H9 (cell line): ENCODE measurements at regions not wholly inside any gene's neighbourhood (a gene's known extent, or its start where the extent isn't known, plus 50 kb on each side); places are given as distances from the start of the nearest gene placed in this dataset.

Experiments used
- DNase-seq: peaks from one replicate; pipeline ENCODE4 v3.0.0-alpha.2; 2017
- H2AFZ ChIP-seq: one replicate; pipeline ENCODE4 v1.6.1; 2013; ENCODE audit warnings: mild to moderate bottlenecking, low read length, control low read depth, moderate library complexity
- H2AK5ac ChIP-seq: 2 replicates; pipeline ENCODE4 v1.6.1; 2013; ENCODE audit warnings: low read length, control low read depth, mixed read lengths; ENCODE audit not compliant: insufficient read length
- H2BK120ac ChIP-seq: one replicate; pipeline ENCODE4 v1.6.1; 2013; ENCODE audit warnings: low read depth, mild to moderate bottlenecking, low read length, control low read depth, inconsistent platforms; ENCODE audit not compliant: poor library complexity, severe bottlenecking
- H2BK12ac ChIP-seq: 2 replicates; pipeline ENCODE4 v1.6.1; 2013; ENCODE audit warnings: low read length, control low read depth, mixed read lengths, low read depth; ENCODE audit not compliant: insufficient read length
- H2BK15ac ChIP-seq: 2 replicates; pipeline ENCODE4 v1.6.1; 2013; ENCODE audit warnings: low read depth, low read length, control low read depth
- H2BK20ac ChIP-seq: one replicate; pipeline ENCODE4 v1.6.1; 2013; ENCODE audit warnings: low read depth, mild to moderate bottlenecking, low read length, control low read depth, inconsistent platforms; ENCODE audit not compliant: poor library complexity, severe bottlenecking
- H2BK5ac ChIP-seq: 2 replicates; pipeline ENCODE4 v1.6.1; 2013; ENCODE audit warnings: low read length, control low read depth, mixed read lengths; ENCODE audit not compliant: insufficient read length
- H3K14ac ChIP-seq: 2 replicates; pipeline ENCODE4 v1.6.1; 2013; ENCODE audit warnings: low read length, control low read depth; ENCODE audit not compliant: insufficient read depth
- H3K18ac ChIP-seq: 2 replicates; pipeline ENCODE4 v1.6.1; 2013; ENCODE audit warnings: low read depth, mild to moderate bottlenecking, mixed read lengths, low read length, control low read depth; ENCODE audit not compliant: insufficient read length
- H3K23ac ChIP-seq: 2 replicates; pipeline ENCODE4 v1.6.1; 2013; ENCODE audit warnings: low read length, control low read depth, mixed read lengths, low read depth; ENCODE audit not compliant: insufficient read length
- H3K23me2 ChIP-seq: 2 replicates; pipeline ENCODE4 v1.6.1; 2013; ENCODE audit warnings: low read depth, mild to moderate bottlenecking, mixed read lengths, low read length, control low read depth; ENCODE audit not compliant: insufficient read length, poor library complexity, severe bottlenecking
- H3K27ac ChIP-seq: 2 replicates; pipeline ENCODE4 v1.5.1; 2013; ENCODE audit warnings: low read length, control low read depth, mixed read lengths, low read depth; ENCODE audit not compliant: insufficient read length
- H3K27me3 ChIP-seq: 2 replicates; pipeline ENCODE4 v1.6.1; 2013; ENCODE audit warnings: low read length, control low read depth, inconsistent platforms; ENCODE audit not compliant: insufficient read depth
- H3K4ac ChIP-seq: 2 replicates; pipeline ENCODE4 v1.6.1; 2013; ENCODE audit warnings: low read depth, mild to moderate bottlenecking, control low read depth, inconsistent platforms, low read length, moderate library complexity
- H3K4me1 ChIP-seq: 2 replicates; pipeline ENCODE4 v1.6.1; 2013; ENCODE audit warnings: low read length, control low read depth, inconsistent platforms; ENCODE audit not compliant: insufficient read depth
- H3K4me2 ChIP-seq: 2 replicates; pipeline ENCODE4 v1.6.1; 2013; ENCODE audit warnings: low read length, control low read depth, mixed read lengths; ENCODE audit not compliant: insufficient read length, insufficient read depth
- H3K56ac ChIP-seq: 2 replicates; pipeline ENCODE4 v1.6.1; 2013; ENCODE audit warnings: low read depth, mild to moderate bottlenecking, mixed read lengths, low read length, control low read depth; ENCODE audit not compliant: insufficient read length
- H3K79me1 ChIP-seq: 2 replicates; pipeline ENCODE4 v1.6.1; 2013; ENCODE audit warnings: low read depth, mild to moderate bottlenecking, moderate library complexity, low read length, control low read depth, inconsistent platforms; ENCODE audit not compliant: insufficient read depth, poor library complexity, severe bottlenecking
- H3K79me2 ChIP-seq: 2 replicates; pipeline ENCODE4 v1.6.1; 2013; ENCODE audit warnings: low read length, control low read depth, inconsistent platforms; ENCODE audit not compliant: insufficient read depth
- H3K9ac ChIP-seq: 2 replicates; pipeline ENCODE4 v1.6.1; 2013; ENCODE audit warnings: low read length, control low read depth, mixed read lengths; ENCODE audit not compliant: insufficient read length; ENCODE audit errors: extremely low read depth
- H3K9me3 ChIP-seq: one replicate; pipeline ENCODE4 v1.6.1; 2013; ENCODE audit warnings: low read depth, low read length, inconsistent platforms; ENCODE audit not compliant: control insufficient read depth
- H3T11ph ChIP-seq: one replicate; pipeline ENCODE4 v1.6.1; 2013; ENCODE audit warnings: mild to moderate bottlenecking, low read length, control low read depth, inconsistent platforms
- H4K20me1 ChIP-seq: one replicate; pipeline ENCODE4 v1.6.1; 2013; ENCODE audit not compliant: control insufficient read depth, insufficient read length, insufficient read depth
- H4K5ac ChIP-seq: 2 replicates; pipeline ENCODE4 v1.6.1; 2013; ENCODE audit warnings: low read depth, mild to moderate bottlenecking, mixed read lengths, low read length, control low read depth; ENCODE audit not compliant: insufficient read length
- H4K8ac ChIP-seq: replicated peaks from 2 replicates; pipeline ENCODE4 v1.6.1; 2013; ENCODE audit warnings: low read length, control low read depth, mixed read lengths, low read depth; ENCODE audit not compliant: insufficient read length
- H4K91ac ChIP-seq: 2 replicates; pipeline ENCODE4 v1.6.1; 2013; ENCODE audit warnings: low read depth, mild to moderate bottlenecking, moderate library complexity, mixed read lengths, low read length, control low read depth; ENCODE audit not compliant: insufficient read length
- H3K27ac Mint-ChIP-seq, 3 experiments: 2 replicates in 2 of 3; 3 replicates in 1 of 3; pipeline ENCODE4 v1.8.0; 2020 to 2021; ENCODE audit warnings: mixed read lengths in 3 of 3, mild to moderate bottlenecking in 1 of 3, moderate library complexity in 1 of 3
- H3K27me3 Mint-ChIP-seq: 2 replicates; pipeline ENCODE4 v1.8.0; 2021; ENCODE audit warnings: low read depth, mild to moderate bottlenecking, moderate library complexity, mixed read lengths
- H3K36me3 Mint-ChIP-seq, 3 experiments: 2 replicates in 2 of 3; 3 replicates in 1 of 3; pipeline ENCODE4 v1.8.0; 2020 to 2021; ENCODE audit warnings: low read depth in 3 of 3, mixed read lengths in 3 of 3; ENCODE audit not compliant: insufficient read depth in 1 of 3
- H3K4me1 Mint-ChIP-seq, 2 experiments: 2 replicates each; pipeline ENCODE4 v1.8.0; 2020; ENCODE audit warnings: mixed read lengths in 2 of 2
- H3K4me3 Mint-ChIP-seq, 2 experiments: 2 replicates in 1 of 2; 3 replicates in 1 of 2; pipeline ENCODE4 v1.8.0; 2020 to 2021; ENCODE audit warnings: mild to moderate bottlenecking in 2 of 2, mixed read lengths in 2 of 2, moderate library complexity in 1 of 2
- H3K9me3 Mint-ChIP-seq, 2 experiments: 2 replicates in 1 of 2; 3 replicates in 1 of 2; pipeline ENCODE4 v1.8.0; 2020; ENCODE audit warnings: mild to moderate bottlenecking in 2 of 2, mixed read lengths in 2 of 2, moderate library complexity in 1 of 2
- WGBS: extraction: QIAGEN DNeasy Blood & Tissue Kit; methylation state at CpG from one replicate; pipeline ENCODE4 v1.1.7; 2013; ENCODE audit warnings: missing lambda C conversion rate, low lambda C conversion rate, mixed read lengths; ENCODE audit not compliant: insufficient read length; ENCODE audit errors: extremely low coverage; 5-methylcytosine and 5-hydroxymethylcytosine counted together
- TF ChIP-seq, protein P1 (sequence below): fragments of 200-600 bp; sonication (generic); conservative IDR thresholded peaks from 3 replicates; pipeline ENCODE4 v1.8.0; 2021; ENCODE audit warnings: antibody characterized with exemption, mild to moderate bottlenecking

DNA sequence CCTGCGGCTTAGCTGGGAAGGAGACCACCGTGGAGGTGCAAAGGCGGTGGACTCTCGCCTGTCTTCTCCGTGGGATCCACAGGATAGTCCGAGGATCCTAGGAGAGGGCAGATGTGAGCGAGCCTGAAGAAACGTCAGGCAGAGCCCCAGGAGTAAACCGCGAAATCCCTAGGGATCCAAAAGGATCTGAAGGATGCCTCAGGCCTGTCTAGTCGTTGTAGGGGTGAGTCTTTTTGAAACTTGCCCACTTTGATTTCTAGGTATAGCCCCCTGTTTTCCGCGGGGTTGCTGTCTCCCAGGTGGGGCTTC lies 576.5 kb downstream of the KCNJ18 start:
- Mint-ChIP-seq H3K27me3 (peaks cover 4% of the 10 kb centered on the region), H3K4me1 (no peaks in the 10 kb centered on the region), H3K36me3 (peaks cover 18 to 35% (median 23%) of the 10 kb centered on the region in 3 experiments), H3K27ac (no peak overlapping the region), H3K4me3 (no peak overlapping the region), H3K9me3 (peaks cover 90 to 93% of the 10 kb centered on the region in 2 experiments)
- no CpG with 5 or more reads among the region's 13 CpGs for WGBS
- Histone ChIP-seq H4K8ac (no peak overlapping the region), H3K27me3 (no peaks in the 10 kb centered on the region), H2AFZ (no peak overlapping the region), H2AK5ac (no peak overlapping the region), H2BK5ac (no peak overlapping the region), H3K4me1 (no peaks in the 10 kb centered on the region), H3K23ac (no peak overlapping the region), H2BK120ac (no peak overlapping the region), H3T11ph (no peak overlapping the region), H4K20me1 (no peaks in the 10 kb centered on the region), H3K79me2 (no peaks in the 10 kb centered on the region), H3K56ac (no peak overlapping the region), H4K91ac (no peak overlapping the region), H3K18ac (no peak overlapping the region), H3K23me2 (no peaks in the 10 kb centered on the region), H3K9me3 (peaks cover 72% of the 10 kb centered on the region), H2BK15ac (no peak overlapping the region), H3K9ac (no peak overlapping the region), H3K4me2 (no peak overlapping the region), H4K5ac (no peak overlapping the region), H2BK12ac (no peak overlapping the region), H2BK20ac (no peak overlapping the region), H3K27ac (no peak overlapping the region), H3K4ac (no peak overlapping the region), H3K79me1 (no peaks in the 10 kb centered on the region), H3K14ac (no peak overlapping the region)
- no peak for DNase-seq
- TF ChIP-seq, protein P1, sequence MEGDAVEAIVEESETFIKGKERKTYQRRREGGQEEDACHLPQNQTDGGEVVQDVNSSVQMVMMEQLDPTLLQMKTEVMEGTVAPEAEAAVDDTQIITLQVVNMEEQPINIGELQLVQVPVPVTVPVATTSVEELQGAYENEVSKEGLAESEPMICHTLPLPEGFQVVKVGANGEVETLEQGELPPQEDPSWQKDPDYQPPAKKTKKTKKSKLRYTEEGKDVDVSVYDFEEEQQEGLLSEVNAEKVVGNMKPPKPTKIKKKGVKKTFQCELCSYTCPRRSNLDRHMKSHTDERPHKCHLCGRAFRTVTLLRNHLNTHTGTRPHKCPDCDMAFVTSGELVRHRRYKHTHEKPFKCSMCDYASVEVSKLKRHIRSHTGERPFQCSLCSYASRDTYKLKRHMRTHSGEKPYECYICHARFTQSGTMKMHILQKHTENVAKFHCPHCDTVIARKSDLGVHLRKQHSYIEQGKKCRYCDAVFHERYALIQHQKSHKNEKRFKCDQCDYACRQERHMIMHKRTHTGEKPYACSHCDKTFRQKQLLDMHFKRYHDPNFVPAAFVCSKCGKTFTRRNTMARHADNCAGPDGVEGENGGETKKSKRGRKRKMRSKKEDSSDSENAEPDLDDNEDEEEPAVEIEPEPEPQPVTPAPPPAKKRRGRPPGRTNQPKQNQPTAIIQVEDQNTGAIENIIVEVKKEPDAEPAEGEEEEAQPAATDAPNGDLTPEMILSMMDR, result no peak
